ENCODE measurements at regions not wholly inside any gene's neighbourhood (a gene's known extent, or its start where the extent isn't known, plus 50 kb on each side); places are given as distances from the start of the nearest gene placed in this dataset.

DNA sequence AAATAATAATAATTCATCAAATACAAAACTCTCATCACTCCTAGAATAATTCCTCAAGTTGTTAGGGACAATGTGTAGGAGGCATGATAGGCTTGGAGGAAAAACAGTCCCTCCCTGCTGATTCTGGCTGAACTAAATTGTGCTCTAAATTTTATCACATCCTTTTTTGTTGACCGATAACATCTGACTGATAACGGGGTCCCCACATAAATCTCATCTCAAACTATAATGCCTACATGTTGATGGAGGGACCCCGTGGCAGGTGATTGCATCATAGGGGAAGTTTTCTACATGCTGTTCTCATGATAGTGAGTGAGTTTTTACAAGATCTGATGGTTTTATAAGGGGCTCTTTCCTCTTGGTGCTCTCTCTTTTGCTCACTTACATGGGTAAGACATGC is 1043.5 kb upstream of the SORCS1 start:
- DNase-seq (ENCODE audit: low spot score), result no peak

GRCh38 chr10:108204528-108205305 is 1040.2 kb upstream of the SORCS1 start:
- DNase-seq (ENCODE audit: low spot score), result no peak

GRCh38 chr10:108203905-108204527 is 1039.5 kb upstream of the SORCS1 start:
- no peak for DNase-seq (ENCODE audit: low spot score)

- no peak for DNase-seq (ENCODE audit: low spot score)
These were observed 1023.0 kb upstream of the SORCS1 start for GRCh38 chr10:108187408-108188012.

DNA sequence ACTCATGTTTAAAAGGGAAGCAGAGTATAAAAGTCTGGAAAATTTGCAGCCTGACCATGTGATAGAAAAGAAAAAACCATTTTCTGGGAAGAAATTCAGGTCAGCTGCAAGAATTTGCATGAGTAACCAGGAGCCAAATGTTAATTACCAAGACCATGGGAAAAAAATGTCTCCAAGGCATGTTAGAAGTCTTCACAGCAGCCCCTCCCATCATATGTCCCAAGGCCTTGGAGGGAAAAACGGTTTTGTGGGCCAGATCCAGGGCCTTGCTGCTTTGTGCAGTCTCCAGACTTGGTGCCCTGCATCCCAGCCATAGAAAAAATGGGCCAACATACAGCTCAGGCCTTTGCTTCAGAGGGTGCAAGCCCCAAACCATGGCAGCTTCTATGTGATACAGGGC is 1019.6 kb upstream of the SORCS1 start:
- DNase-seq (ENCODE audit: low spot score), result no peak

- no peak for DNase-seq (ENCODE audit: low spot score)
These were observed 1016.4 kb upstream of the SORCS1 start for GRCh38 chr10:108180878-108181277.

DNA sequence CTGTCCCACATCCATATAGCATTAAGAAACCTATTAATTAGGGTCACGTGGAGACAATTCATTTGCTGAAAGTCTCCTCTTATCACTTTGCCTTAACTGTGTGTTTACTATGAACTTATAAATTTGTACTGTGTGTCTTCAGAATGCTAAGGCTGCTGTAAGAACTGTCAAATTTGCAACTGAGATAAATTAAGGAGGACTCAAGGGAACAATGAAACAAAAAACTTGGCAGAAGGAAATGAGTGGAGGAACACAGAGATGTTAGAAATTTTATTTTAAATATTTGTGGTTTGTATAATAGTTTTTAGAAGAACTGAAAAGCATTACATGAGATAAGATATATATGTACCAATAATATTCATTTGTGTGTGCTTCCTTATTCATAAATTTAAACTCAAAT is 1005.3 kb upstream of the SORCS1 start:
- no peak for DNase-seq (ENCODE audit: low spot score)

GRCh38 chr10:108167766-108168165 is 1003.3 kb upstream of the SORCS1 start:
- DNase-seq (ENCODE audit: low spot score), result no peak

GRCh38 chr10:108166401-108166800 is 1001.9 kb upstream of the SORCS1 start:
- DNase-seq (ENCODE audit: low spot score), result no peak

DNA sequence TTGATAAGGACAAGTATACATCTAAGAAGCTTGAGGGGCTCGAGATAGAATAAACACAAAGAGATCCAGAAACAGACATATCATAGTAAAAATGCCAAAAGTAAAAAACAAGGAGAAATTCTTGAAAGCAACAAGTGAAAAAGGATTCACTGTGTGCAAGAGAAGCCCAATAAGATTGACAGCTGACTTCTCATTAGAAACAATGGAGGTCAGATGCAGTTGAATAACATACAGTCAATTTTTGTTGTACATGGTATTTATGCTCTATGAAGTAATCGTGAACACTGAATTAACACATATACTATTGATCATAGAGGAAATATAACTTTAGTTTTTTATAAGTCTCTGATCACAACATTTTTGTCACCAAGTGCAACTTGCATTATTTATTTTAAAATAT is 982.8 kb upstream of the SORCS1 start:
- DNase-seq (ENCODE audit: low spot score), result no peak

DNA sequence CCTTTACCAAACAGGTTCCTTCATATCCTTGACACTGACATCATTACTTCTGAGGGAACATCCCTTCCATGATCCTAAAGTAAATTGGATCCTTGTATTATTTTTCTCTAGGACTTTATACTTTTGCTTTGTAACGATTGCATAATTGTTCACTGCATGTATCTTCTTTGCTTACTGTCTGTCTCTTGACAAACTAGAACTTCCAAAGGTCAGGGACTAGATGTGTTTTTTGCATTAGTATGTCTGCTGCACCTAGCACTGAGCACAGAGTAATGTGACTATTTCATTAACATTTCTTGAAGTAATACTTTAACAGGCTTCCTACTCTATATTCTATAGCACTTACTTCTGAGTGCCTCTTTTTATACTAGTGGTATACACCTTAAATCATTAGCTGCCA is 976.6 kb upstream of the SORCS1 start:
- no peak for DNase-seq (ENCODE audit: low spot score)

GRCh38 chr10:108132303-108132702 is 967.8 kb upstream of the SORCS1 start:
- no peak for DNase-seq (ENCODE audit: low spot score)

GRCh38 chr10:108130575-108130974 is 966.1 kb upstream of the SORCS1 start:
- no peak for DNase-seq (ENCODE audit: low spot score)

- DNase-seq (ENCODE audit: low spot score), result no peak
These were observed 947.7 kb upstream of the SORCS1 start for GRCh38 chr10:108112218-108112617.

- no peak for DNase-seq (ENCODE audit: low spot score)
These were observed 940.1 kb upstream of the SORCS1 start for GRCh38 chr10:108104551-108105156.

GRCh38 chr10:108097258-108097657 is 932.8 kb upstream of the SORCS1 start:
- DNase-seq (ENCODE audit: low spot score), result no peak

GRCh38 chr10:108095932-108096925 is 931.7 kb upstream of the SORCS1 start:
- no peak for DNase-seq (ENCODE audit: low spot score)

GRCh38 chr10:108090476-108091215 is 926.1 kb upstream of the SORCS1 start:
- no peak for DNase-seq (ENCODE audit: low spot score)

DNA sequence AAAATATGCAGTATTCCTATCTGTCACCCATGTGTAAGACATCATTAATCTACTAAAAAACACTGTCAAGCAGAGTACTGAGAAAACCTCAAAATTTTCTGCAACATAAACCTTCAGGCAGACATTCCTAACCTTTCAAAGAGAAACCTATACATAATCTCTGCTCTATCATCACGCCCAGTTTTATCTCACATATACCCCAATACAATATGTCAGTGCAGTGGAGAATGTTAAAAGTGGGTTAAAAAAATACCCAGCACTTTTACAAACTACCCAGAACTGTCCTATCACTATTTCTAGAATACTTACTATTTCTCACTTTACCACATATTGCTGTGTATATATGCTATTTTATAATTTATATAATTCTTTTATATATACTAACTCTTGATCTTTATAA is 922.0 kb upstream of the SORCS1 start:
- no peak for DNase-seq (ENCODE audit: low spot score)

GRCh38 chr10:108082596-108082995 is 918.1 kb upstream of the SORCS1 start:
- no peak for DNase-seq (ENCODE audit: low spot score)

DNA sequence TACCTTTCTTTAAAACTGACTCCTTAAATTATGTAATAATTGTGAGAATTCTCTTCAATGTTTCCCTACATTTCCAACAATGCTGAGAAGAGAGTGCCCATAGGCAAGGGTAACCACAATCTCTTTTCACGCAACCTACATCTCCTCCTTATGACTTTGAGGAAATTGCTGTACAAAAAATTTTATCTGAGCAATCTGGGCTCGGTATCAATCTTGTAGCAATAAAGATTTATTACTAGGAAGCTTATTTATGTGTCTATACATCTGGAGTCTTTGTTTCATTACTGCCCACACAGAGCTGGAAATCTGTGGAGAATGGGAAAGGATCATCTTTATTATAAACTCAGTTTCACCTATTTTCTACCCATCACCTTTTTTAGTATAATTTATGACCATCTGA is 913.8 kb upstream of the SORCS1 start:
- no peak for DNase-seq (ENCODE audit: low spot score)
